GM19043 (cell line): ENCODE measurements at regions not wholly inside any gene's neighbourhood (a gene's known extent, or its start where the extent isn't known, plus 50 kb on each side); places are given as distances from the start of the nearest gene placed in this dataset.

ENCODE experiments used
- ATAC-seq: cut with Tn5 transposase; IDR thresholded peaks from one replicate; pipeline ENCODE4 v1.9.1; 2021; ENCODE audit warnings: low read depth; ENCODE audit not compliant: unreplicated experiment

DNA sequence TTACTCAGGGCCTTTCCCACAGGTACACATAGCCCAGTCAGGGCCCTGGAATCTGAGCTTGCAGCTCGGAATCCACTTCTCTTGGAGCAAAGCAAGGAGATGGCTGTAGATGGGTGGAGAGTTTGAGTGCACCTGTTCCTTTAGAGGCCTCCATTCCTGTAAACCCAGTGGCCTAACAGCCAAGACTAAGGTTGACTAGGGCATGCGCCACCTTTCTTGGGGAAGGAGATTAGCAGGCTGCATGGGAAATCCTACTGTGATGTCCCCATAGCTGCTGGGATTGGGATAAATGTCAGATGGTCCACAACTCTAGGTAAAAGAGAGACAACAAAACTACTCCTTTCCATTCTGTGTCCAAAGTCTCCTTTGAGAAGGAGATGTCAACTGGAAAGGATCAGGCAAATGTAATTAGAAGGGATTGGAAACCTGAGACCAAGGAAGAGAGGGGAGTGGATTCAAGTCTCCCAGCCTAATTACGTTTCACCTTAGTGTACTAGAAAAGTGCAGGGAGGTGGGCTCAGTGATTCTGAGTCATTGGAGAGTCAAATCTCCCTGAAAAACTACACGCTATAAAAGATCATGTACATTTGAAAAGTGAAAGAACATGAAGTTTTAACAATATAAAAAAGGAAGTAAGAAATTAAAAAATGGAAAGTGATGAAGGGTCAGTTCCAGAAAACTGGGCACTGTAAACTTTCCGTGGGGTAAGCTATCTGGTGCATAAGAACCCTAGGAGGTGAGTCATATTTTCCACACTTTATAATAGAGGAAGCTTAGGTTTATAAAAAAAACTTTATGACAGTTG lies 104.2 kb downstream of the SEC61B start:
- no peak for ATAC-seq

DNA sequence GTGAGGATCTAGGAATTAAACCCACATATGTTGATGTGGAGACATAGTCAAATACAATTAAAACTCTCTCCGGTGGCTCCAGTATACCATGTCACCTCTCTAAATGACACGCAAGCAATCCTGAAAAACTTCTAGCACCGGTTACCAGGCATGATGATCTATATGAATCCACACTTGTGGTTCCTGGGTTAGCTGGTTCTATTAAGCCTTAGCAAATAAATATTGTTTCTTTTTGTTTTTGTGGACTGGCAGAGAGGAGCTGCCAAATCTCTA lies 104.8 kb downstream of the SEC61B start:
- ATAC-seq: no peak

DNA sequence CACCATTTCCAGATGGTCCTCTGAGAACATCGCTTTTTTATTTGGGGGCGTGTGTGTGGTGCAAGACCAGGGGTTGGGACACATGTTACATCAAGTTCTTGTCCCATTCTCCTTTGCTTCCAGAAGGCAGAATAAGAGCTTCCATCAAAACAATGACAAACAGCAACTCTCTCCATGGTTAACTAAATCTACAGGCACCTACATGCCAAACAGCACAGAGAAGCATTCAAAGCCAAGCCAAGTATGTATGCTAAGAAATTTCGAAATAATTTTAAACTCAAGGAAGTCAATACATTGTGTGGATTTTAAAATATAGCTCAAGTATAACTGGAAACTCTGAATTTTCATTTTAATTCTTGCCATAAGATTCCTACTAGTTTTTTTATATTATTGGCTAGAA lies 105.6 kb downstream of the SEC61B start:
- ATAC-seq: no peak

DNA sequence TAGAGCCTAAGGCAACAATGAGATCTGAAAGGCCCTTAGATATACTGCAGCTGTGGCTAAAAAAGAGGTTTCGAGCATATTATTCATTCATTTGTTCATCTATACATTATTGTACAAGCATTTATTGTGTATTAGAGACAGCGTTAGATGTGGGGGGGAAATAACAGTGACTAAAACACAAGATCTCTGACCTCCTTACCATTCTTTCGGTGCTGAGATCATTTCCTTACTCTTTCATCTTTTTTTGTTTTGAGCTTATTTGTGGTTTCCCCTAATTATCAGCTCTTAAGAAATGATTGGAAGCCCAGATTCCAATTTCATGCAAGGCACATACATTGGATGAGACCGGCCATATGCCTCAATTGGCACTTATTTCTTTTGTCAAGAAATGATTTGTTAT lies 113.2 kb downstream of the SEC61B start:
- no peak for ATAC-seq

DNA sequence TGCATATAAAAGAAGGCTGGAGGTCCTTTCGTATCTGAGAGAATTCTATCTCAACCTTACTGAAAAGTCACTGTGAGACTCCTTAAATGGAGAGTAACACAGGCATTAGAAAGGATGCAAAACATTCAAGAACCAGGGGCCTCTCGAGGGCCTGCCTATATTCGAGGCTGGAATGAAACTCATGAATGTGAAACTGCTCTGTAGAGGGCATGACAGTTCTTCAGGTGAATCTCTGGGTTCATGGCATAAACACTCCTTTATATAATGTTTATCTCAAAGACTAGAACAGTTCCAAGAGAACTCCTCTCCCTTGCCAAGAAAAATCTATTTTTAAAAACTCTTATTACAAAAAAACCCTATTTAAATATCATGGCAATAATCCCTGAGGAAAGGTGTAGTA lies 113.9 kb downstream of the SEC61B start:
- no peak for ATAC-seq

DNA sequence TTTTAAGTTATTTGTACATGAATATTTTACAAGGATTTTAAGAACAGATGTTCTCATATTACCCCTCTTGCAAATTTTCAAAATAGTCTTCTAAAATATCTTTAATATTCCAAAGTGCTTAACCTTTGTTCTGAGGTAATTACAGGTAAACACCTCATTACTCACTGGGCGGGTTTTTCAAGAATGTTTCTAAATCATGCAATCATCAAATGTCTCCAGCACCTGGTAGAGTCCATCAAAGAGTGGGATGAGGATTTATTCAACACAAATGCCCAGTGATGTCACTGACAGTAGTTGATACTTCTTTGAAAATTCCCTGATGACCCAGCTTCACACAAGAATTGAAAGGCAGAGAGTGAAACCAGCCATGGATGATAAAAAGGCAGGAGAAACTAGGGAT lies 114.4 kb downstream of the SEC61B start:
- ATAC-seq: no peak

DNA sequence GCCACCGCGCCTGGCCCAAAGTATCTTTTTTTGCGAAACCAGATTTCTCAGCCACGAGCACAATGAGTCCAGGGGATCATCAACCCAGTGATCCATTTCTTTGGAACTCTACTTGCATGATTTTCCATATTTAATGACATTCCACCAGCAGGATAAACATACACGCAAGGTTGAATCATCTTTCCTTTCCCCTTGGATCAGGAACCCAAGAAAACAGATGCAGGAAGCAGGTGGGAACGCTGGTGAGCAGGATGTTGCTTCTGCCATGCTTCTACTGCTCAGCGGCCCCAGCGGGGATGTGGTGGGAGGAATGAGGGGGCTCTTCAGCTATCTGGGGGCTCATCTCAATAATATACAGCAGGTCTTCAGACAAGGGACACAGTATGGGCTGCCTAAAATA lies 118.2 kb downstream of the SEC61B start:
- no peak for ATAC-seq

DNA sequence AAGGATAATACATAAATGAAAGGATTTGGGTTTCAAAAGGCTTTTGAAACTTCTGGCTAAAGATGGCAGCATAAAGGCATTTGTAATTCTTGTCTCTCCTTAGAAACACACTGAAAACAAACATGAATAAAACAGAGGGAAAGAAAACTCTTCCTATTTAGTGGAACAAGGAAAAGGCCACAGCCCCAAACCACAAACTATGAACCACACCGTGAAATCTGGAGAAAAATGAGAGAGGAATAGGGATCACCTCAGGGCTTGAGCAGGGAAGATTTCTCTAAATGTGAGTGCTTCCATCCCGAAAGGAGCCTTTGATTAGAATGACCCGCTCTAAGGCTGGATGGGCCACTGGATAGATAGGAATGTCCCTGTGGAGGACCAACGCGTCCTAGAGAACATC lies 119.6 kb downstream of the SEC61B start:
- no peak for ATAC-seq

DNA sequence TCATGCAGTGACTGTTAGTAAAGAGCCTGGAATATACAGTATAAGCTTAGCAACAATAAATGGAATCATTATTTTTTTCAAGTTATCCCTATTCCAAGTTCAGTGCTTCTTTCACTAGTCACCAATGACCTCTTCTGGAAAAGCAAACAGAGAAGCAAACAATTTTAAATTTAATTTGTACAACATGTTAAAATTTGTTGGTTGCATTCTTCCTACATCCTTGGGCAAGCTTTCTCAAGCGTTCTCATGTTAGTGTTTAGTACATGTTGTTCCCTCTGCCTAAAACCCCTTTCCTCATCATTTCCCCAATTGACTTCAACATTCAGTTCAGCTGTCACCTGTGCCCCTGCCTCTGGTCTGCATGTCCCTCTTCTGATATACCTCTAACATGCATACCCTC lies 123.4 kb downstream of the SEC61B start:
- ATAC-seq: no peak

DNA sequence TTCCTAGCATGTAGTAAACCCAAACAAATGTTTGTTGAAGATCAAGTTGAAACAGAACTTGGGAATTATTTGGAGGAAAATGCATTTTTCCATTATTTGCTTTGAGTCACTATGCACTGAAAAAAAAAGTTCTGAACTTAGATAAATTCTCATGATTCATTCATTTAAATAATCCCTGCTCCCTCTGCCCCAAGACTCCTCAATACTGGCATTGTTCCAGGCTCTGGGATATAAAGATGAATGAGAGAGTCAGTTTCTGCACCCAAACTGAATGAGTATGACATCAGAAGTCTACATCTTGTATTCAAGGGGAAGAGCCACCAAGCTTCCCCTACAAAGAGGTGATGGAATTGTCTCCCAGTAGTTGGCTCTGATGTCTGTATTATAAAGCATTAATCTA lies 123.9 kb downstream of the SEC61B start:
- no peak for ATAC-seq

DNA sequence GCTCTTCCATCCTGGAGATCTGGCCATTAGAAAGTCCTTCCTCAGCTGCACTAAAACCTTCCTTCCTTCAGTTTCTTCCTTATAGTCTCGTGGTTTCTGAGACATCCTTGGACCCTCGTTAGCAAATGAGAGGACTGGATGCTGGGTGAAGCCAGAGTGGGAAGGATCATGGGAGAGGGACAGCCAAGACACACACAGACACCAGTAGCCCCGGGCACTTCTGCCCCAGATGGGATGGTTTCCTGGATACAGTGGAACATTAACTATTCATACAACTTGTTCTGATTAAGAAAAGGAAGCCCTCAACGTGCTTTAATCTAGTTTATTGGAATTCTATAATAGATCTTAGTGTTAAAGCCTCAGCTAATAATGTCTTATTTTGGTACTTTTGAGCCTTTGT lies 125.5 kb downstream of the SEC61B start:
- no peak for ATAC-seq

DNA sequence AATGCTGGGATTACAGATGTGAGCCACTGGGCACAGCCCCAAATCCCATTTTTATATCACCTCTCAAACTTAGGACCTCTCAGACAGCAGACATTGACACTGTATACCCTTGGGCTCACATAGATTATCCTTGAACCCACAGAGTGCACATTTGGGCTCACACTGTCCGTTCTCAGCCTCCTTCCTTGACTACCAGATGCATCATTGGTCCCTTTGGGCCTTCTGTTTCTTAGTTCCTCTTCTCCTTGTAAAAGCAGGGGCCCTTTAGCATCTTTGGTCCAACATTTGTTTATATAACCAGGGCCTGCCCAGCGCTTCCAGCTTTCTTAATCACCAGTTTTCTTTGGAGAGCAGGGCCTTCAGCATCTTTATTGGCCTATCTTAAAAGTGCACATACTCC lies 126.2 kb downstream of the SEC61B start:
- no peak for ATAC-seq

DNA sequence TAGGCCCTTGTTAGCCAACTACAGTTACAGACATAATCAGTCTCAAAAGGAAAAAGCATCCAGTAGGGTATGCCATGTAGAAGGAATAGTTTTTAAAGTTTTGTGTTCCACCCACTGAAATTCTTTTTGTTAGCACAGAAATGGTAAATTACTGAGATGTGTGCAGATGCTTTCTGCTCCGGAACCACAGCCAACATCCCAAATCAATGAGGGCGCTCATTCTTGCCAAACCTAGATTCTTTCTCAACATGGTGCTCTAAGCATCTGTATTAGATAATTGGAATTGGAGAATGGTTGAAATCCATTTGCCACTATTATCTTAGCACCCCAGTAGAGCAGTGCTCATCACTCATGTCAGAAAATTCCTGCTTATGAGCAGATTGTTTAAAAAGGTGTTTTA lies 127.8 kb downstream of the SEC61B start:
- no peak for ATAC-seq

DNA sequence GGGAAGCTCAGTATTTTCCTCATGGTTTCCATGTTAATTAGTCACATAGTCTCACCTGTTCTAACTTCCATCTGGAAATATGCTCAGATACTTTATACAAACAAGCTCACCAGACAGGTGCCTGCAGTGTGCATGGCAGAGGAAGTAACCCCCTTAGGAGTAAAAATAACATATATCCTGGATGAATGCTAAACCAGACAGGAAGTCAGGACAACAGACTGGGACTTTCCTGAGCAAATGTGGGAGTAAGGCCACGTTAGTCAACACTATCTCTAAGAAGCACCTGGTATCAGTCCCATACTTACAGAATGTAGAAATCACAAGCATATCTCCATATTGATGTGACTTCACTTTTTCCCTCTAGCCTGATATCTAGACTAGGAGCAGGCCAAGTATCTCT lies 128.4 kb downstream of the SEC61B start:
- no peak for ATAC-seq

DNA sequence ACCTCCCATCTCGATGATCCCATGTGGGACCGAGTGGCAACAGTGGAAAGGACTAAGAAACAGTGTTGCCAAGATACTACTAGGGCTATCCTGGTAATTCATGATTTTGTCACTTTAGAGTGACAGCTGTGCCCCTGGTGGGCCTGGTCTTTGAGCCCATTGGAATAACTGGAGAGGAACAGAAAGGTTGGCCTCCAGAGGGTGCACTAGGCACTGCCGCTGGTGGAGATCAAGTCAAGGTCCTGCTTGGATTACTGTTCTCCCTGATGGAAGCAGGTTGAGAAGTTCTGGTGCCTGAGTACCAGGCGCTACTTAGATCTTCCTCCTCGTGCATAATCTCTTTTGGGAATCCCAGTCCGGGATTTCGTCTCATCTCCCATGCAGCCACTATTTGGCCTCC lies 129.6 kb downstream of the SEC61B start:
- ATAC-seq: no peak

DNA sequence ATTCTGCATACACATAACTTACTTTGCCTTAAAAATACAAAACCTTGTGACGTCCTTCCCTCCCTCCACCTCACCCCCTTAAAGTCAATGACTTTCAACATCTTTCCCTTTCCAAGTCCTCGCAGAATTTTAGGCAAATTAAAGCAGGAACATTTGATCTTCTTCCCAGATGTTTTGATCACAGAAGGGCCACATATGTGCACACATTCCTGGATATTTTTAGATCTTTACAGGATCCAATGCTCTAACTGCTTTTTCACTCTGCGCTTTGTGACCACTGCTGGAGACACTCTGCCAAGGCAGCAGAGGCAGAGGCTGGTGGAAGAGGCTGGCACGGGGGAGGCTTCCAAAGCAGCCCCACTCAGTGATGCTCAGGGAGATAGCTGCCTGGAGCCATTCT lies 130.7 kb downstream of the SEC61B start:
- ATAC-seq: no peak

DNA sequence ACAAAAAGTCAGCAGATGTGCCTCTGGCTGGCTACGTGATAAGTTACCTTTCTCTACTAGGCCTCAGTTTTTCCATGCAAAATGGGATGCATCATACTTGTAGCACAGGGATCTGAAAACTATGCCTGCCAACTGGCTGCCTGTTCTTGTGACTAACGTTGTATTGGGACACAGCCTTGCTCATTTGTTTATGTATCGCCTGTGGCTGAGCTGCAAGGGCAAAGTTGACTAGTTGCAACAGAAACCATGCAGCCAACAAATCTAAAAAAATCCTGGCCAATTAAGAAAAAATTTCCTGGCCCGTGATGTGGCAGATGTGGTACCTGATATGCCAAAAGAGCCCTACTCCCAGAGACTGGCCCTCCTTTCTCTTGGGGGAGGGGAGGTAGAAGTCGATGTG lies 131.3 kb downstream of the SEC61B start:
- ATAC-seq: no peak

DNA sequence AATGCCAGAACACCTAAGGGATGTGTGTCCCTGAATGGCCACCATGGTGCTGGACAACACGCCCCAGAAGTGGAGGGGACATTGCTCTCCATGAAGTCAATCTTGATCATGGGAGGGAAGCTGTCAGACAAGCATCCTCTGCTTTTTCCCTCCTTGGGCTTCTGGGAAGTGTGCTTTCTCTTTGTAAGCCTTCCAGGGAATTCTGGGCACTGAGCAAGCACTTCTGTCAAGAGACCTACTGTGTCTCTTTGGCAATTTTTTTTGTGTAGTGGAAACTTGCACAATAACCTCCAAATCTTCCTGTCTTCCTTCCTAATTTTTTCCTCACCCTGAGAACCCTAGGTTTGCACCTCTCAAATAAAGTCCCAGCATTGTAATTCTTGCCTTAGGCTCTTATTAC lies 132.0 kb downstream of the SEC61B start:
- no peak for ATAC-seq

DNA sequence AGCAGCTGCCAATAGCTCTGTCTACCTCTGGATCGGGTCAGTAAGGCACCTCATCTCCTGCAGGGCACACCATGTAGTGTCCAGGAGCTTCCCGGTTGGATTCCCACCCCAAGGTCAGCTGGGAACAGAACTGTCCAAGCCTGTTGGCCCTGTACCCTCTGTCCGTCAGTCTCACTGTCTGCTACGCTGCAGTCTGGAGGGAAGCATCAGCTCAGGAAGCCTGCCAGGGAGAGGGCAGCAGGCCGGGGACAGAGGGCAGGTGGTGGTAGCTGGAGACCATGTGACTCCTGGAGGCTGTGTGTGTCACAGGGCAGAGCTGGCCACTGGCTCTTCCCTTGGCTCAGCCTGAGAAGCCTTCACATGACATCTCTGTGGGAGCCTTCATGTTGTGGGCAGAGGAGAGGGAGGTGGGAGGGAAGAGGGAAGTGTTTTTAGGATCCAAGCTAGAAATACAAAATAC lies 134.5 kb downstream of the SEC61B start:
- no peak for ATAC-seq

DNA sequence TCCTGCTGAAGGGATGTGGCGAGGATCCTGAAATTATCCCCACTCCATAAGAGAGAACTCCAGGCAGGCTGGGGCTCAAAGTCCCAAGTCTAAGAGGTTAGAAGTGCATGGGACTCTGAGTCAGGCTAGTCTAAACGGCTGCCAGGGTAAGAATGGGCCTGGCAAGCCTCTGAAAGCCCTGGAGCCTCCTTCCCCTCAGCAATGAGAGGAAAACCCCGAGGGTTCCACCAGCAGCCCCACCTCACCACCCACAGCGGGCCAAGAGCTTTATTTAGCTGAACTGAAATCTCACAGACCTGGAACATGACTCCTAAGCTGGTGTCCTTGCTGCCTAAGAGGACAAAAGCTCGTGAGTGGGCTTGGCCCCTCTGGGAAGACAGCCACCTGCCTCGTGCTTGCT lies 135.5 kb downstream of the SEC61B start:
- ATAC-seq: no peak

DNA sequence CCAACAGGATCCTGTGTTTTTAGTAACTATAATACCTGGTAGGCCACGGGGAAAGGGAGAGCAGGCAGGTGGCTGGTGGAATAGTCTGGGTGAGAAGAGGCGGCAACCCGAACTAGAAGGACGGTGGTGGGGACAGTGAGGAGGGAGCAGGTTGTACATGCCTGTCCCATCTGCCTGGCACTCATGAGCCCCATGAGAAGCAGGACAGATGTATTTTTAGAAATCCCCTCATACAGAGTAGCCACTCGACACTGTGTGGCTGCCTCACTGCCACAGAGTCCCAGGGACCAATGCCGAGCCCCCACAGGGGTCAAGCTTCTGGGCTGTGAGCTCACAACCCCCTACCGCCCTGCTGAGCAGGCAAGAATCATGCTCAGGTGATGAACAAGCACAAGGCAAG lies 136.6 kb downstream of the SEC61B start:
- no peak for ATAC-seq

DNA sequence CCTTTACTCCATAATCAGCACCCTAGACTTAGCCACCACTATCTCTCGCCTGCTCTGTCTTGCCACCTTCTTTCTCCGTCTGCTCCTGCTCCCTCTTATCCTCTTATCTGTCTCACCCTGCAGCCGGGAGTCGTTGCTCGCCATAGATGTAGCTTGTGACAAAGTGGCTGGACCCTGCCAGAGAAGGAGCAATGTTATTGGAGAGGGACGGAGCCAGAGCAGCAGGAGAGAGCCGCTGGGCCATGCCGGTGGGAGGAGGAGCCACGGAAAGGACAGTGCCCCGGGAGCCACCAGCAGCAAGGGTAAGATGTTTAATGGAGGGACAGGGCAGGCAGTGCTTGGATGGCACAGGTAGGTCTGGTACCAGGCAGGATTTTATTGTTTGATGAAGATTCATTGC lies 137.3 kb downstream of the SEC61B start:
- no peak for ATAC-seq

DNA sequence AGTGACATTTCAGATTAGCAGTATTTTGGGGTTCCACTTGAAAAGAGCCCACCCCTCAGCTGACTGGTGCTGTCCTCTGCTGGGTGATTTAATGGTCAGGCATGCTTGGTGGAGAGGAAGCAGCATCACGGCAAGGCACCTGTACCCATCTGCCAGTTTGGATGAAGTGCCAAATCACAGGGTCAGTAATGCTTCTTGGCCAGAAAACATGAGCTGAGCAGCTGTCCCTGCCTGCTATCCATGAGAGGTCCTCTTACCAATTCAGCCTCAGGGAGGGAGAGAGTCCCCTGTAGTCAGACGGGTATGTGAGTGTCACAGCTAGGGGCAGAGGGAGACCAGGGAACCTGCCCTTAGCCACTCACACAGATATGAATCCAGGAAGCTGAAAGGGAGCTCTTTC lies 137.9 kb downstream of the SEC61B start:
- no peak for ATAC-seq
